H9 (cell line): ENCODE measurements at regions not wholly inside any gene's neighbourhood (a gene's known extent, or its start where the extent isn't known, plus 50 kb on each side); places are given as distances from the start of the nearest gene placed in this dataset.

Experiments used
- DNase-seq: peaks from one replicate; pipeline ENCODE4 v3.0.0-alpha.2; 2017
- H2AFZ ChIP-seq: one replicate; pipeline ENCODE4 v1.6.1; 2013; ENCODE audit warnings: mild to moderate bottlenecking, low read length, control low read depth, moderate library complexity
- H2AK5ac ChIP-seq: 2 replicates; pipeline ENCODE4 v1.6.1; 2013; ENCODE audit warnings: low read length, control low read depth, mixed read lengths; ENCODE audit not compliant: insufficient read length
- H2BK120ac ChIP-seq: one replicate; pipeline ENCODE4 v1.6.1; 2013; ENCODE audit warnings: low read depth, mild to moderate bottlenecking, low read length, control low read depth, inconsistent platforms; ENCODE audit not compliant: poor library complexity, severe bottlenecking
- H2BK12ac ChIP-seq: 2 replicates; pipeline ENCODE4 v1.6.1; 2013; ENCODE audit warnings: low read length, control low read depth, mixed read lengths, low read depth; ENCODE audit not compliant: insufficient read length
- H2BK15ac ChIP-seq: 2 replicates; pipeline ENCODE4 v1.6.1; 2013; ENCODE audit warnings: low read depth, low read length, control low read depth
- H2BK20ac ChIP-seq: one replicate; pipeline ENCODE4 v1.6.1; 2013; ENCODE audit warnings: low read depth, mild to moderate bottlenecking, low read length, control low read depth, inconsistent platforms; ENCODE audit not compliant: poor library complexity, severe bottlenecking
- H2BK5ac ChIP-seq: 2 replicates; pipeline ENCODE4 v1.6.1; 2013; ENCODE audit warnings: low read length, control low read depth, mixed read lengths; ENCODE audit not compliant: insufficient read length
- H3K14ac ChIP-seq: 2 replicates; pipeline ENCODE4 v1.6.1; 2013; ENCODE audit warnings: low read length, control low read depth; ENCODE audit not compliant: insufficient read depth
- H3K18ac ChIP-seq: 2 replicates; pipeline ENCODE4 v1.6.1; 2013; ENCODE audit warnings: low read depth, mild to moderate bottlenecking, mixed read lengths, low read length, control low read depth; ENCODE audit not compliant: insufficient read length
- H3K23ac ChIP-seq: 2 replicates; pipeline ENCODE4 v1.6.1; 2013; ENCODE audit warnings: low read length, control low read depth, mixed read lengths, low read depth; ENCODE audit not compliant: insufficient read length
- H3K23me2 ChIP-seq: 2 replicates; pipeline ENCODE4 v1.6.1; 2013; ENCODE audit warnings: low read depth, mild to moderate bottlenecking, mixed read lengths, low read length, control low read depth; ENCODE audit not compliant: insufficient read length, poor library complexity, severe bottlenecking
- H3K27ac ChIP-seq: 2 replicates; pipeline ENCODE4 v1.5.1; 2013; ENCODE audit warnings: low read length, control low read depth, mixed read lengths, low read depth; ENCODE audit not compliant: insufficient read length
- H3K27me3 ChIP-seq: 2 replicates; pipeline ENCODE4 v1.6.1; 2013; ENCODE audit warnings: low read length, control low read depth, inconsistent platforms; ENCODE audit not compliant: insufficient read depth
- H3K4ac ChIP-seq: 2 replicates; pipeline ENCODE4 v1.6.1; 2013; ENCODE audit warnings: low read depth, mild to moderate bottlenecking, control low read depth, inconsistent platforms, low read length, moderate library complexity
- H3K4me1 ChIP-seq: 2 replicates; pipeline ENCODE4 v1.6.1; 2013; ENCODE audit warnings: low read length, control low read depth, inconsistent platforms; ENCODE audit not compliant: insufficient read depth
- H3K4me2 ChIP-seq: 2 replicates; pipeline ENCODE4 v1.6.1; 2013; ENCODE audit warnings: low read length, control low read depth, mixed read lengths; ENCODE audit not compliant: insufficient read length, insufficient read depth
- H3K56ac ChIP-seq: 2 replicates; pipeline ENCODE4 v1.6.1; 2013; ENCODE audit warnings: low read depth, mild to moderate bottlenecking, mixed read lengths, low read length, control low read depth; ENCODE audit not compliant: insufficient read length
- H3K79me1 ChIP-seq: 2 replicates; pipeline ENCODE4 v1.6.1; 2013; ENCODE audit warnings: low read depth, mild to moderate bottlenecking, moderate library complexity, low read length, control low read depth, inconsistent platforms; ENCODE audit not compliant: insufficient read depth, poor library complexity, severe bottlenecking
- H3K79me2 ChIP-seq: 2 replicates; pipeline ENCODE4 v1.6.1; 2013; ENCODE audit warnings: low read length, control low read depth, inconsistent platforms; ENCODE audit not compliant: insufficient read depth
- H3K9ac ChIP-seq: 2 replicates; pipeline ENCODE4 v1.6.1; 2013; ENCODE audit warnings: low read length, control low read depth, mixed read lengths; ENCODE audit not compliant: insufficient read length; ENCODE audit errors: extremely low read depth
- H3K9me3 ChIP-seq: one replicate; pipeline ENCODE4 v1.6.1; 2013; ENCODE audit warnings: low read depth, low read length, inconsistent platforms; ENCODE audit not compliant: control insufficient read depth
- H3T11ph ChIP-seq: one replicate; pipeline ENCODE4 v1.6.1; 2013; ENCODE audit warnings: mild to moderate bottlenecking, low read length, control low read depth, inconsistent platforms
- H4K20me1 ChIP-seq: one replicate; pipeline ENCODE4 v1.6.1; 2013; ENCODE audit not compliant: control insufficient read depth, insufficient read length, insufficient read depth
- H4K5ac ChIP-seq: 2 replicates; pipeline ENCODE4 v1.6.1; 2013; ENCODE audit warnings: low read depth, mild to moderate bottlenecking, mixed read lengths, low read length, control low read depth; ENCODE audit not compliant: insufficient read length
- H4K8ac ChIP-seq: replicated peaks from 2 replicates; pipeline ENCODE4 v1.6.1; 2013; ENCODE audit warnings: low read length, control low read depth, mixed read lengths, low read depth; ENCODE audit not compliant: insufficient read length
- H4K91ac ChIP-seq: 2 replicates; pipeline ENCODE4 v1.6.1; 2013; ENCODE audit warnings: low read depth, mild to moderate bottlenecking, moderate library complexity, mixed read lengths, low read length, control low read depth; ENCODE audit not compliant: insufficient read length
- H3K27ac Mint-ChIP-seq, 3 experiments: 2 replicates in 2 of 3; 3 replicates in 1 of 3; pipeline ENCODE4 v1.8.0; 2020 to 2021; ENCODE audit warnings: mixed read lengths in 3 of 3, mild to moderate bottlenecking in 1 of 3, moderate library complexity in 1 of 3
- H3K27me3 Mint-ChIP-seq: 2 replicates; pipeline ENCODE4 v1.8.0; 2021; ENCODE audit warnings: low read depth, mild to moderate bottlenecking, moderate library complexity, mixed read lengths
- H3K36me3 Mint-ChIP-seq, 3 experiments: 2 replicates in 2 of 3; 3 replicates in 1 of 3; pipeline ENCODE4 v1.8.0; 2020 to 2021; ENCODE audit warnings: low read depth in 3 of 3, mixed read lengths in 3 of 3; ENCODE audit not compliant: insufficient read depth in 1 of 3
- H3K4me1 Mint-ChIP-seq, 2 experiments: 2 replicates each; pipeline ENCODE4 v1.8.0; 2020; ENCODE audit warnings: mixed read lengths in 2 of 2
- H3K4me3 Mint-ChIP-seq, 2 experiments: 2 replicates in 1 of 2; 3 replicates in 1 of 2; pipeline ENCODE4 v1.8.0; 2020 to 2021; ENCODE audit warnings: mild to moderate bottlenecking in 2 of 2, mixed read lengths in 2 of 2, moderate library complexity in 1 of 2
- H3K9me3 Mint-ChIP-seq, 2 experiments: 2 replicates in 1 of 2; 3 replicates in 1 of 2; pipeline ENCODE4 v1.8.0; 2020; ENCODE audit warnings: mild to moderate bottlenecking in 2 of 2, mixed read lengths in 2 of 2, moderate library complexity in 1 of 2
- WGBS: extraction: QIAGEN DNeasy Blood & Tissue Kit; methylation state at CpG from one replicate; pipeline ENCODE4 v1.1.7; 2013; ENCODE audit warnings: missing lambda C conversion rate, low lambda C conversion rate, mixed read lengths; ENCODE audit not compliant: insufficient read length; ENCODE audit errors: extremely low coverage; 5-methylcytosine and 5-hydroxymethylcytosine counted together
- TF ChIP-seq, protein P1 (sequence below): fragments of 200-600 bp; sonication (generic); conservative IDR thresholded peaks from 3 replicates; pipeline ENCODE4 v1.8.0; 2021; ENCODE audit warnings: antibody characterized with exemption, mild to moderate bottlenecking

DNA sequence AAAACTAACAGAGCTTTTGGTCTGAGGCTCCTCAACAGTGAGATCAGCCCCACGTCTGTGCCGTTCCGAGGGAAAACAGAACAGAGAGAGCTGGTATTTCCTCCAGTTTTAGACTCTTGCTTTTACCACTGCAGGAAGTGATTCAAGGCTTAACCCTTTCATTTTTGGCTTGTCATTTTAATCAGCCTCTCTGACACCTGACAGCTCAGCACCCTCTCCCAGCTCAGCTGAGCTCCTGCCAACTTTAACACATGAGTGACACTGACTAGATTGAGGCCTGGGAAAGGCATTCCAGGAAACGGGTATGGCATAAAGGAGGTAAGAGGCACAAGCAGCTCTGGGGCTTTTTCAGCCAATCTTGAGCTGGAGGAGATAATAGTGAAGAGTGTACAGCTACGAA lies 239.4 kb upstream of the SKOR2 start:
- Histone ChIP-seq H4K8ac (no peak overlapping the region), H4K20me1 (no peaks in the 10 kb centered on the region), H3T11ph (no peak overlapping the region), H2BK20ac (no peak overlapping the region), H3K56ac (no peak overlapping the region), H3K27ac (no peak overlapping the region), H3K14ac (no peak overlapping the region), H3K23me2 (no peaks in the 10 kb centered on the region), H3K4me2 (no peak overlapping the region), H3K9me3 (no peaks in the 10 kb centered on the region), H3K4me1 (0 out of 2 replicates have a peak, but pooled peaks cover 2% of the 10 kb centered on the region), H2AFZ (no peak overlapping the region), H2BK120ac (no peak overlapping the region), H4K5ac (no peak overlapping the region), H3K27me3 (no peaks in the 10 kb centered on the region), H2BK5ac (no peak overlapping the region), H2BK12ac (no peak overlapping the region), H2AK5ac (no peak overlapping the region), H3K4ac (no peak overlapping the region), H3K79me1 (no peaks in the 10 kb centered on the region), H3K79me2 (no peaks in the 10 kb centered on the region), H4K91ac (no peak overlapping the region), H3K18ac (no peak overlapping the region), H2BK15ac (no peak overlapping the region), H3K23ac (no peak overlapping the region), H3K9ac (no peak overlapping the region)
- no peak overlapping the region for H3K27ac Mint-ChIP-seq
- H3K4me1 Mint-ChIP-seq: peaks cover 2 to 5% of the 10 kb centered on the region in 2 experiments; a peak in 3 of 4 replicates
- no peaks in the 10 kb centered on the region for H3K36me3 Mint-ChIP-seq
- no CpG with 5 or more reads among the region's 5 CpGs for WGBS
- H3K27me3 Mint-ChIP-seq: peaks cover 9% of the 10 kb centered on the region
- H3K4me3 Mint-ChIP-seq: no peak overlapping the region
- no peaks in the 10 kb centered on the region; a peak in 2 of 5 replicates for H3K9me3 Mint-ChIP-seq
- TF ChIP-seq, protein P1, sequence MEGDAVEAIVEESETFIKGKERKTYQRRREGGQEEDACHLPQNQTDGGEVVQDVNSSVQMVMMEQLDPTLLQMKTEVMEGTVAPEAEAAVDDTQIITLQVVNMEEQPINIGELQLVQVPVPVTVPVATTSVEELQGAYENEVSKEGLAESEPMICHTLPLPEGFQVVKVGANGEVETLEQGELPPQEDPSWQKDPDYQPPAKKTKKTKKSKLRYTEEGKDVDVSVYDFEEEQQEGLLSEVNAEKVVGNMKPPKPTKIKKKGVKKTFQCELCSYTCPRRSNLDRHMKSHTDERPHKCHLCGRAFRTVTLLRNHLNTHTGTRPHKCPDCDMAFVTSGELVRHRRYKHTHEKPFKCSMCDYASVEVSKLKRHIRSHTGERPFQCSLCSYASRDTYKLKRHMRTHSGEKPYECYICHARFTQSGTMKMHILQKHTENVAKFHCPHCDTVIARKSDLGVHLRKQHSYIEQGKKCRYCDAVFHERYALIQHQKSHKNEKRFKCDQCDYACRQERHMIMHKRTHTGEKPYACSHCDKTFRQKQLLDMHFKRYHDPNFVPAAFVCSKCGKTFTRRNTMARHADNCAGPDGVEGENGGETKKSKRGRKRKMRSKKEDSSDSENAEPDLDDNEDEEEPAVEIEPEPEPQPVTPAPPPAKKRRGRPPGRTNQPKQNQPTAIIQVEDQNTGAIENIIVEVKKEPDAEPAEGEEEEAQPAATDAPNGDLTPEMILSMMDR: no peak
- DNase-seq: no peak
